Natural killer cell (primary cell): ENCODE measurements at regions not wholly inside any gene's neighbourhood (a gene's known extent, or its start where the extent isn't known, plus 50 kb on each side); places are given as distances from the start of the nearest gene placed in this dataset.

Experiments
- ATAC-seq, 3 donors: fragments of 150-1000 bp in 2 of 3; fragments of 200-7000 bp in 1 of 3; cut with Tn5 transposase; 1 replicate in 1 of 3; 2 replicates in 2 of 3; pipeline ENCODE4 v1.10.0; 2021; ENCODE audit warnings: mild to moderate bottlenecking in 2 of 3, moderate library complexity in 2 of 3
- DNase-seq, 2 donors: peaks; one replicate each; pipeline versions ENCODE4 v3.0.0 to v3.0.0-alpha.2; 2013 to 2021; ENCODE audit warnings: mixed read lengths in 1 of 2
- H3K27ac ChIP-seq: one replicate; pipeline ENCODE4 v1.5.1; 2013; ENCODE audit warnings: mild to moderate bottlenecking, low read length
- H3K27me3 ChIP-seq: one replicate; pipeline ENCODE4 v1.6.1; 2013; ENCODE audit warnings: low read length; ENCODE audit not compliant: control insufficient read depth, insufficient read depth
- H3K36me3 ChIP-seq: one replicate; pipeline ENCODE4 v1.6.1; 2013; ENCODE audit warnings: low read length; ENCODE audit not compliant: control insufficient read depth, insufficient read depth
- H3K4me1 ChIP-seq: one replicate; pipeline ENCODE4 v1.6.1; 2013; ENCODE audit warnings: low read length; ENCODE audit not compliant: control insufficient read depth, insufficient read depth
- H3K4me3 ChIP-seq: one replicate; pipeline ENCODE4 v1.5.1; 2013; ENCODE audit warnings: low read length
- H3K9me3 ChIP-seq: one replicate; pipeline ENCODE4 v1.6.1; 2013; ENCODE audit warnings: low read length; ENCODE audit not compliant: control insufficient read depth, insufficient read depth
- H3K27ac Mint-ChIP-seq, 2 donors: one replicate each; pipeline ENCODE4 v1.8.0; 2022; ENCODE audit warnings: mild to moderate bottlenecking in 2 of 2, mixed read lengths in 2 of 2, moderate library complexity in 1 of 2
- H3K27me3 Mint-ChIP-seq, 2 donors: one replicate each; pipeline ENCODE4 v1.8.0; 2022; ENCODE audit warnings: low read depth in 2 of 2, mixed read lengths in 2 of 2
- H3K36me3 Mint-ChIP-seq: one replicate; pipeline ENCODE4 v1.8.0; 2022; ENCODE audit warnings: mixed read lengths
- H3K4me1 Mint-ChIP-seq, 2 donors: one replicate each; pipeline ENCODE4 v1.8.0; 2022; ENCODE audit warnings: mixed read lengths in 2 of 2
- H3K4me3 Mint-ChIP-seq: one replicate; pipeline ENCODE4 v1.8.0; 2022; ENCODE audit warnings: mild to moderate bottlenecking, moderate library complexity, mixed read lengths
- H3K9me3 Mint-ChIP-seq, 2 donors: one replicate each; pipeline ENCODE4 v1.8.0; 2022; ENCODE audit warnings: mixed read lengths in 2 of 2
- CTCF ChIP-seq: fragments of 200-600 bp; IDR thresholded peaks from one replicate; pipeline ENCODE4 v1.8.0; 2022; ENCODE audit warnings: antibody characterized with exemption
- WGBS: methylation state at CpG from one replicate; pipeline ENCODE4 v1.1.7; 2013; ENCODE audit warnings: missing lambda C conversion rate; ENCODE audit not compliant: insufficient coverage; 5-methylcytosine and 5-hydroxymethylcytosine counted together
- intact Hi-C: fragments of 100-400 bp; cut with micrococcal nuclease; formaldehyde crosslinking; loops from one replicate; pipeline ENCODE4 v1.14.2; 2022

DNA sequence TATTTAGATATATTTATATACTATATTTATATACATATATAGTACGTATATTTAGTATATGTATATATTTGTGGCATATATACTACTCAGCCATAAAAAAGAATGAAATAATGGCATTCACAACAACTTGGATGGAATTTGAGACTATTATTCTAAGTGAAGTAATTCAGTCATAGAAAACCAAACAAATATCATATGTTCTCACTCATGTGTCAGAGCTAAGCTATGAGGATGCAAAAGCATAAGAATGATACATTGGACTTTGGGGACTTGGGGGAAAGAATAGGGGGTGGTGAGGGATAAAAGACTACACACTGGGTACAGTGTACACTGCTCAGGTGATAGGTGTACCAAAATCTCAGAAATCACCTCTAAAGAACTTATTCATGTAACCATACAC lies 1015.7 kb downstream of the EFNB2 start:
- peaks cover 2 to 14% of the 10 kb centered on the region in 2 donors for H3K9me3 Mint-ChIP-seq
- H3K4me1 ChIP-seq: no peaks in the 10 kb centered on the region
- no peak overlapping the region for H3K27ac Mint-ChIP-seq
- no peaks in the 10 kb centered on the region for H3K4me1 Mint-ChIP-seq
- intact Hi-C loops: no loop called here
- H3K27me3 ChIP-seq: no peaks in the 10 kb centered on the region
- WGBS: no CpG with 5 or more reads among the region's 1 CpG
- no peaks in the 10 kb centered on the region for H3K36me3 ChIP-seq
- ATAC-seq (no peak), DNase-seq (no peak)
- no peak overlapping the region for H3K4me3 Mint-ChIP-seq
- H3K27me3 Mint-ChIP-seq: no peaks in the 10 kb centered on the region
- no peak overlapping the region for H3K27ac ChIP-seq
- TF ChIP-seq CTCF: no peak
- H3K9me3 ChIP-seq: no peaks in the 10 kb centered on the region
- H3K4me3 ChIP-seq: no peak overlapping the region
- no peaks in the 10 kb centered on the region for H3K36me3 Mint-ChIP-seq

- Histone ChIP-seq H3K27ac (no peak overlapping the region), H3K27me3 (no peaks in the 10 kb centered on the region), H3K36me3 (no peaks in the 10 kb centered on the region), H3K4me1 (no peaks in the 10 kb centered on the region), H3K9me3 (no peaks in the 10 kb centered on the region), H3K4me3 (no peak overlapping the region)
- Mint-ChIP-seq H3K27me3 (no peaks in the 10 kb centered on the region), H3K4me1 (no peaks in the 10 kb centered on the region), H3K36me3 (no peaks in the 10 kb centered on the region), H3K27ac (no peak overlapping the region), H3K9me3 (peaks cover 2 to 14% of the 10 kb centered on the region in 2 donors), H3K4me3 (no peak overlapping the region)
- 97% methylated on average over 4 of the region's 4 CpGs for WGBS
- ATAC-seq (no peak), DNase-seq (no peak)
- no peak for TF ChIP-seq CTCF
- intact Hi-C loops: no loop called here
Observed at GRCh38 chr13:105518086-105518485, 1017.4 kb downstream of the EFNB2 start.

DNA sequence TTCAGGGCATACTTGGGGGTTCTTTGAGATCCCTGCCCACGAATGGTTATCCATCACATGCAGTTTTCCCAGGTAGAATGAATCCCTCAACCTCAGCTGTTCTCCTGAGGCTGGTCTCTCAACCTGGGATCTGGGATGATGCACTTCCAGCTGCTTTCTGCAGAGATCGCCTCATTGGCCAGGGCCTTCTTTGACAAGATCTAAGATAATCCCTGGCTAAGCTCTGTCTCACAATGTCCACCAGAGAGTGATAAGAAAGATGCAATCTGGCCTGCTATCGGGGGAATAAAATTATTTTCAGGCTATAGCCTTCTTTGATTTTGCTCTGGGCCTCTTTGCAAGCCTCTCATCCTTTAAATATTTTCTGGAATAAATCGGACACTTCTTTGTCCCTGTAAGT lies 1021.1 kb downstream of the EFNB2 start:
- Histone ChIP-seq H3K27me3 (no peaks in the 10 kb centered on the region), H3K27ac (no peak overlapping the region), H3K4me1 (no peaks in the 10 kb centered on the region), H3K4me3 (no peak overlapping the region), H3K9me3 (no peaks in the 10 kb centered on the region), H3K36me3 (no peaks in the 10 kb centered on the region)
- 87% methylated on average over 3 of the region's 4 CpGs for WGBS
- DNase-seq (no peak), ATAC-seq (no peak)
- no peaks in the 10 kb centered on the region for H3K27me3 Mint-ChIP-seq
- H3K9me3 Mint-ChIP-seq: peaks cover 0 to 10% of the 10 kb centered on the region in 2 donors
- no peaks in the 10 kb centered on the region for H3K36me3 Mint-ChIP-seq
- no peak overlapping the region for H3K4me3 Mint-ChIP-seq
- no peaks in the 10 kb centered on the region for H3K4me1 Mint-ChIP-seq
- intact Hi-C loops: no loop called here
- TF ChIP-seq CTCF: no peak
- no peak overlapping the region for H3K27ac Mint-ChIP-seq

GRCh38 chr13:105513448-105513847 lies 1022.0 kb downstream of the EFNB2 start:
- H3K27ac ChIP-seq: no peak overlapping the region
- Mint-ChIP-seq H3K27me3 (no peaks in the 10 kb centered on the region), H3K36me3 (no peaks in the 10 kb centered on the region), H3K27ac (no peak overlapping the region), H3K4me3 (no peak overlapping the region), H3K9me3 (peaks cover 0 to 12% of the 10 kb centered on the region in 2 donors), H3K4me1 (no peaks in the 10 kb centered on the region)
- no peaks in the 10 kb centered on the region for H3K9me3 ChIP-seq
- no peak overlapping the region for H3K4me3 ChIP-seq
- no peak for DNase-seq
- no peaks in the 10 kb centered on the region for H3K36me3 ChIP-seq
- 80% methylated on average over 1 of the region's 2 CpGs for WGBS
- ATAC-seq: no peak
- H3K27me3 ChIP-seq: no peaks in the 10 kb centered on the region
- intact Hi-C loops: no loop called here
- TF ChIP-seq CTCF: no peak
- no peaks in the 10 kb centered on the region for H3K4me1 ChIP-seq
